ENCODE measurements at regions not wholly inside any gene's neighbourhood (a gene's known extent, or its start where the extent isn't known, plus 50 kb on each side); places are given as distances from the start of the nearest gene placed in this dataset.

DNA sequence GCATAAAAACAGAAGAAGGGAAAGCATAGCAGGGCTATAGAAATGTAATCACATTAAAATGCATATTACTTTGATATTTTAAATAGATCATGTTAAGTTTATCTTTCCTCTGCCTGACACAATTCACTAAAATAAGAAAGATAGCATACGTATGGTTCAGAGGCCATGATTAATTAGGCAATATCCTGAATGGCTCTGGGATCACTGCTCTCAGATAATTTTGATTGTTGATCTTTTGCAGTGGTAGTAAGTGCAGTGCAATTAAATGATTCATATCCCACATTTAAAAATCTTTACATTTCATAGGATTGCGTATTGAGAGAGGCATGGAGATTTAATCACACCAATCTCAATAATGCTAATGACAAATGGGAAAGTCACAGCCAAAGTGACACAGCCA lies 1040.7 kb downstream of the SOCS6 start:
- no peaks in the 10 kb centered on the region for H3K36me3 ChIP-seq (replicated peaks; ENCODE audit: insufficient read depth, low read depth)
- H3K4me2 ChIP-seq, result no peak overlapping the region
- H3K79me2 ChIP-seq, result no peaks in the 10 kb centered on the region
- WGBS (ENCODE audit: low lambda C conversion rate, missing lambda C conversion rate), result 89% methylated on average over 2 of the region's 2 CpGs
- no peak overlapping the region for H3K4me3 ChIP-seq
- no peaks in the 10 kb centered on the region for H3K9me2 ChIP-seq (replicated peaks; ENCODE audit: insufficient read depth)
- H4K20me1 ChIP-seq (ENCODE audit: insufficient read depth, poor library complexity, severe bottlenecking), result no peaks in the 10 kb centered on the region
- no peaks in the 10 kb centered on the region for H3K4me1 ChIP-seq (ENCODE audit: insufficient read depth)
- TF ChIP-seq, protein P1, sequence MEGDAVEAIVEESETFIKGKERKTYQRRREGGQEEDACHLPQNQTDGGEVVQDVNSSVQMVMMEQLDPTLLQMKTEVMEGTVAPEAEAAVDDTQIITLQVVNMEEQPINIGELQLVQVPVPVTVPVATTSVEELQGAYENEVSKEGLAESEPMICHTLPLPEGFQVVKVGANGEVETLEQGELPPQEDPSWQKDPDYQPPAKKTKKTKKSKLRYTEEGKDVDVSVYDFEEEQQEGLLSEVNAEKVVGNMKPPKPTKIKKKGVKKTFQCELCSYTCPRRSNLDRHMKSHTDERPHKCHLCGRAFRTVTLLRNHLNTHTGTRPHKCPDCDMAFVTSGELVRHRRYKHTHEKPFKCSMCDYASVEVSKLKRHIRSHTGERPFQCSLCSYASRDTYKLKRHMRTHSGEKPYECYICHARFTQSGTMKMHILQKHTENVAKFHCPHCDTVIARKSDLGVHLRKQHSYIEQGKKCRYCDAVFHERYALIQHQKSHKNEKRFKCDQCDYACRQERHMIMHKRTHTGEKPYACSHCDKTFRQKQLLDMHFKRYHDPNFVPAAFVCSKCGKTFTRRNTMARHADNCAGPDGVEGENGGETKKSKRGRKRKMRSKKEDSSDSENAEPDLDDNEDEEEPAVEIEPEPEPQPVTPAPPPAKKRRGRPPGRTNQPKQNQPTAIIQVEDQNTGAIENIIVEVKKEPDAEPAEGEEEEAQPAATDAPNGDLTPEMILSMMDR (IDR thresholded peaks at IDR 0.05; ENCODE audit: poor library complexity), result no peak
- no peak for TF ChIP-seq EZH2phosphoT487 (IDR thresholded peaks at IDR 0.05; ENCODE audit: low read depth, severe bottlenecking, unreplicated experiment)
- no peak for TF ChIP-seq EZH2 (IDR thresholded peaks at IDR 0.05; ENCODE audit: borderline replicate concordance)
- H2AFZ ChIP-seq, result no peak overlapping the region
- H3K27me3 ChIP-seq, result no peaks in the 10 kb centered on the region
- no peaks in the 10 kb centered on the region for H3K9me3 ChIP-seq (ENCODE audit: low read depth)
- no peak for DNase-seq (ENCODE audit: low spot score)
- no peak overlapping the region for H3K27ac ChIP-seq

DNA sequence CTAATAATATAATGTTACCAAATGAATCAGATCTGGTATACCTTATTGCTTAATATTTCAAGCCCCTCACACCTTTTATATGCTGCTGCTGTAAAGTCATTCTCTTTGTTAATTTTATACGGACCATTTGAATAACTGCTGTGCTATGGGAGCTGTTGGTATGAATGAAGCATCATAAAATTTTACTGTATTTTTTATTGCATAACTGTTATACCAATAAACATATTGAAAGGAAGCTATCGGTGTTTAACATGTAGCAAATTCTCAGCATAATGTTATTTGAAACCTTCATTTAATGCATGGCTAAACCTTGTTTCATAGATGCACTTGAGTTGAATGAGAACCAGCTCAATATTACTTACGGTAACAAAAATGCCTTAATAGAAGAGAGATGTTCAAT lies 1040.3 kb downstream of the SOCS6 start:
- Histone ChIP-seq H3K4me2 (no peak overlapping the region), H3K27me3 (no peaks in the 10 kb centered on the region), H3K9me2 (replicated peaks; ENCODE audit: insufficient read depth) (no peaks in the 10 kb centered on the region), H2AFZ (no peak overlapping the region), H3K27ac (no peak overlapping the region), H3K4me3 (no peak overlapping the region), H3K79me2 (no peaks in the 10 kb centered on the region), H3K4me1 (ENCODE audit: insufficient read depth) (no peaks in the 10 kb centered on the region), H3K36me3 (replicated peaks; ENCODE audit: insufficient read depth, low read depth) (no peaks in the 10 kb centered on the region), H3K9me3 (ENCODE audit: low read depth) (no peaks in the 10 kb centered on the region), H4K20me1 (ENCODE audit: insufficient read depth, poor library complexity, severe bottlenecking) (no peaks in the 10 kb centered on the region)
- TF ChIP-seq EZH2phosphoT487 (IDR thresholded peaks at IDR 0.05; ENCODE audit: low read depth, severe bottlenecking, unreplicated experiment) (no peak), EZH2 (IDR thresholded peaks at IDR 0.05; ENCODE audit: borderline replicate concordance) (no peak)
- TF ChIP-seq, protein P1 (IDR thresholded peaks at IDR 0.05; ENCODE audit: poor library complexity), result no peak
- WGBS (ENCODE audit: low lambda C conversion rate, missing lambda C conversion rate), result 84% methylated on average over 3 of the region's 3 CpGs
- DNase-seq (ENCODE audit: low spot score), result no peak

DNA sequence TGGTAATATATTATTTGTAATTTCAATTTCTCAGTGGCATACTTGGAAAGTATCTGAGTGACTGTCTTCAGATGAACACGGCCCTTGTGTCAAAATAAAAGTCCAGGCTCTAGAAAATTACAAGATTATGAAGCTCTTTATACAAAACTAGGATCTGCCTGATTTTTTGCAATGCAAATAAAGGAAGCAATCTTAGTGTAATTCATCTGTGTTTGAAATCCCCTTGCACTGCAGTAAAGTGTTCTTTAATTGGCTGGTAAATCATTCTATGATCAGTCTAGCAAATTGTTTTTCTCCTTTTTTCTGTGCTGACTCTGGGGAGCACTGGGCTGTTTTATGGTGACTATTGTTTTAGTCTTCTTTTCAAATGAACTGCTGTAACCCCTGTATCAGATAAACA lies 1039.0 kb downstream of the SOCS6 start:
- Histone ChIP-seq H3K4me2 (no peak overlapping the region), H3K27me3 (no peaks in the 10 kb centered on the region), H3K9me2 (replicated peaks; ENCODE audit: insufficient read depth) (no peaks in the 10 kb centered on the region), H2AFZ (no peak overlapping the region), H3K27ac (no peak overlapping the region), H3K9me3 (ENCODE audit: low read depth) (no peaks in the 10 kb centered on the region), H3K79me2 (no peaks in the 10 kb centered on the region), H3K36me3 (replicated peaks; ENCODE audit: insufficient read depth, low read depth) (no peaks in the 10 kb centered on the region), H4K20me1 (ENCODE audit: insufficient read depth, poor library complexity, severe bottlenecking) (no peaks in the 10 kb centered on the region), H3K4me3 (no peak overlapping the region), H3K4me1 (ENCODE audit: insufficient read depth) (no peaks in the 10 kb centered on the region)
- TF ChIP-seq EZH2 (IDR thresholded peaks at IDR 0.05; ENCODE audit: borderline replicate concordance), result no peak
- 54% methylated on average over 1 of the region's 1 CpG for WGBS (ENCODE audit: low lambda C conversion rate, missing lambda C conversion rate)
- no peak for DNase-seq (ENCODE audit: low spot score)

DNA sequence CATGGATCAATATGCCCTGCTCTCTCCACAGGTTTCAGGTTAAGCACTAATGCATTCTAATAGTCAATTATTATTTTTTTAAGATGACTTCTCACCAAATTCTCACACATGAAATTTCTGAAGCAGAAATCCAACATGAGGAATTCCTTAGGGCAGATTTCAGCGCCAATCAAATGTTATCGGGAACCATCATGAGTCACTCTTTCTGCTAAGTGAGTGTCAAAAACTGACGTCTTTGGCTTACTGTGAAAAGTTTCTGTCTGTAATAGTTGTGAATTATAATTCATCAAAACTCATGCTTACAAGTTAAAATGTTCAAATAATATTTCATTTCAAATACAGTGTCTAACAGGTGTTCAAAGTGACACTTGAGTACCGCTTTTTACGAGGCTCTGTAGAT lies 1038.6 kb downstream of the SOCS6 start:
- H2AFZ ChIP-seq, result no peak overlapping the region
- no peaks in the 10 kb centered on the region for H3K27me3 ChIP-seq
- no peak overlapping the region for H3K27ac ChIP-seq
- no peaks in the 10 kb centered on the region for H3K9me3 ChIP-seq (ENCODE audit: low read depth)
- no peak overlapping the region for H3K4me2 ChIP-seq
- no peak for TF ChIP-seq EZH2 (IDR thresholded peaks at IDR 0.05; ENCODE audit: borderline replicate concordance)
- TF ChIP-seq EZH2phosphoT487 (IDR thresholded peaks at IDR 0.05; ENCODE audit: low read depth, severe bottlenecking, unreplicated experiment), result no peak
- TF ChIP-seq, protein P1 (IDR thresholded peaks at IDR 0.05; ENCODE audit: poor library complexity), result no peak
- no peaks in the 10 kb centered on the region for H3K36me3 ChIP-seq (replicated peaks; ENCODE audit: insufficient read depth, low read depth)
- no peaks in the 10 kb centered on the region for H3K4me1 ChIP-seq (ENCODE audit: insufficient read depth)
- no peaks in the 10 kb centered on the region for H4K20me1 ChIP-seq (ENCODE audit: insufficient read depth, poor library complexity, severe bottlenecking)
- no peak overlapping the region for H3K4me3 ChIP-seq
- H3K79me2 ChIP-seq, result no peaks in the 10 kb centered on the region
- DNase-seq (ENCODE audit: low spot score), result no peak
- 77% methylated on average over 5 of the region's 5 CpGs for WGBS (ENCODE audit: low lambda C conversion rate, missing lambda C conversion rate)
- H3K9me2 ChIP-seq (replicated peaks; ENCODE audit: insufficient read depth), result no peaks in the 10 kb centered on the region
